Trophoblast cell (in vitro differentiated cells and primary cell): ENCODE measurements at regions not wholly inside any gene's neighbourhood (a gene's known extent, or its start where the extent isn't known, plus 50 kb on each side); places are given as distances from the start of the nearest gene placed in this dataset.
A peak's percentile ranks its signal among the peaks of the same experiment; 100 is the strongest.

ENCODE experiments used
- DNase-seq, 2 donors: peaks; one replicate each; pipeline ENCODE4 v3.0.0-alpha.2; 2016
- H2AFZ ChIP-seq: 2 replicates; pipeline ENCODE4 v1.6.1; 2013; ENCODE audit warnings: low read length, moderate library complexity, mild to moderate bottlenecking; ENCODE audit not compliant: insufficient read depth, poor library complexity
- H2AK5ac ChIP-seq: 2 replicates; pipeline ENCODE4 v1.6.1; 2013; ENCODE audit warnings: mild to moderate bottlenecking, low read length
- H2BK120ac ChIP-seq: 2 replicates; pipeline ENCODE4 v1.6.1; 2013; ENCODE audit warnings: low read length, mild to moderate bottlenecking, moderate library complexity; ENCODE audit not compliant: insufficient read depth, poor library complexity
- H2BK12ac ChIP-seq: 2 replicates; pipeline ENCODE4 v1.6.1; 2013; ENCODE audit warnings: mild to moderate bottlenecking, low read length, moderate library complexity
- H2BK5ac ChIP-seq: 2 replicates; pipeline ENCODE4 v1.6.1; 2013; ENCODE audit warnings: low read length, low read depth, moderate library complexity, mild to moderate bottlenecking; ENCODE audit not compliant: poor library complexity
- H3K14ac ChIP-seq: 2 replicates; pipeline ENCODE4 v1.6.1; 2013; ENCODE audit warnings: mild to moderate bottlenecking, low read length
- H3K18ac ChIP-seq: 2 replicates; pipeline ENCODE4 v1.6.1; 2013; ENCODE audit warnings: mild to moderate bottlenecking, low read length
- H3K23ac ChIP-seq: 2 replicates; pipeline ENCODE4 v1.6.1; 2013; ENCODE audit warnings: low read length
- H3K27ac ChIP-seq: 2 replicates; pipeline ENCODE4 v1.5.1; 2013; ENCODE audit warnings: low read depth, mild to moderate bottlenecking, inconsistent platforms, low read length, moderate library complexity
- H3K27me3 ChIP-seq: 2 replicates; pipeline ENCODE4 v1.6.1; 2013; ENCODE audit warnings: inconsistent platforms, mild to moderate bottlenecking, low read length, moderate library complexity; ENCODE audit not compliant: insufficient read depth
- H3K36me3 ChIP-seq, 2 experiments: 1 replicate in 1 of 2; 2 replicates in 1 of 2; pipeline ENCODE4 v1.6.1; 2013; ENCODE audit warnings: low read length in 2 of 2, mild to moderate bottlenecking in 2 of 2, moderate library complexity in 1 of 2; ENCODE audit not compliant: insufficient read depth in 2 of 2, control insufficient read depth in 1 of 2
- H3K4ac ChIP-seq: 2 replicates; pipeline ENCODE4 v1.6.1; 2013; ENCODE audit warnings: low read depth, mild to moderate bottlenecking, low read length, moderate library complexity
- H3K4me1 ChIP-seq, 2 experiments: 1 replicate in 1 of 2; 2 replicates in 1 of 2; pipeline ENCODE4 v1.6.1; 2013; ENCODE audit warnings: low read length in 2 of 2, mild to moderate bottlenecking in 2 of 2, moderate library complexity in 1 of 2; ENCODE audit not compliant: insufficient read depth in 2 of 2, control insufficient read depth in 1 of 2
- H3K4me2 ChIP-seq: 2 replicates; pipeline ENCODE4 v1.6.1; 2013; ENCODE audit warnings: inconsistent platforms, mild to moderate bottlenecking, low read length, moderate library complexity
- H3K4me3 ChIP-seq: 2 replicates; pipeline ENCODE4 v1.5.1; 2013; ENCODE audit warnings: mild to moderate bottlenecking, low read depth, low read length, inconsistent platforms
- H3K79me1 ChIP-seq: one replicate; pipeline ENCODE4 v1.6.1; 2013; ENCODE audit warnings: low read length
- H3K79me2 ChIP-seq: 2 replicates; pipeline ENCODE4 v1.6.1; 2013; ENCODE audit warnings: low read length, mild to moderate bottlenecking; ENCODE audit not compliant: control insufficient read depth, insufficient read depth, poor library complexity
- H3K9ac ChIP-seq: 2 replicates; pipeline ENCODE4 v1.6.1; 2013; ENCODE audit warnings: mild to moderate bottlenecking, low read length
- H3K9me3 ChIP-seq: 2 replicates; pipeline ENCODE4 v1.6.1; 2013; ENCODE audit warnings: low read depth, mild to moderate bottlenecking, control low read depth, inconsistent platforms, low read length; ENCODE audit not compliant: insufficient read depth
- H4K12ac ChIP-seq: 2 replicates; pipeline ENCODE4 v1.6.1; 2013; ENCODE audit warnings: low read depth, mild to moderate bottlenecking, low read length, moderate library complexity
- H4K8ac ChIP-seq: 2 replicates; pipeline ENCODE4 v1.6.1; 2013; ENCODE audit warnings: low read depth, mild to moderate bottlenecking, low read length, moderate library complexity
- H4K91ac ChIP-seq: one replicate; pipeline ENCODE4 v1.6.1; 2013; ENCODE audit warnings: low read depth, mild to moderate bottlenecking, low read length, moderate library complexity
- WGBS: extraction: QIAGEN DNeasy Blood & Tissue Kit; methylation state at CpG from one replicate; pipeline ENCODE4 v1.1.7; 2013; ENCODE audit warnings: missing lambda C conversion rate; ENCODE audit not compliant: insufficient read length, insufficient coverage; ENCODE audit errors: extremely low coverage; 5-methylcytosine and 5-hydroxymethylcytosine counted together

DNA sequence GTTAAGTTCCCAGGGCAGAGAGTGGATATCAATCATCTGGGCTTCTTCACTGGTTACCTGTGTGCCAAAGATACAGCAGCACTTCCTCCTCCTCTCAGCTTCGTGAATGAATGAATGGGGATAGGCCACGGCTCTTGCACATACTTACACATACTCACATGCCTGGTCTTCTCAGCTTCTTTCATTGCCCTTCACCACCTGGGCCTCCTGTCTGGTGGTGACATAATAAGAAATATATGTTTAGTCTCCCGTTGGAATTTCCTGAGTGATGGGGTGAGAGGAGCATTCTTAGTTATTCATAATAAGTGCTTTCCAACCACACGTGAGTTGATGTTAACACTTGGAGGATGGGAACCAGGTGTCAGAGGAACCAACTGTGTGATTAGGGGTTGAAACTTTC, 268.1 kb upstream of the RMST start:
- Histone ChIP-seq H3K9me3 (no peaks in the 10 kb centered on the region), H4K8ac (no peak overlapping the region), H3K4me2 (no peak overlapping the region), H2BK12ac (no peak overlapping the region), H3K36me3 (no peaks in the 10 kb centered on the region), H3K4me3 (no peak overlapping the region), H3K9ac (no peak overlapping the region), H2BK120ac (no peak overlapping the region), H4K12ac (no peak overlapping the region), H3K4me1 (no peaks in the 10 kb centered on the region), H2BK5ac (no peak overlapping the region), H3K14ac (no peak overlapping the region), H2AK5ac (no peak overlapping the region), H3K23ac (no peak overlapping the region), H3K4ac (no peak overlapping the region), H3K27ac (no peak overlapping the region), H2AFZ (no peak overlapping the region), H3K27me3 (no peaks in the 10 kb centered on the region), H3K18ac (no peak overlapping the region), H4K91ac (no peak overlapping the region), H3K79me2 (no peaks in the 10 kb centered on the region), H3K79me1 (no peaks in the 10 kb centered on the region)
- DNase-seq: peak in 1 of 2 donors; percentile 14
- WGBS: no CpG with 5 or more reads among the region's 4 CpGs

DNA sequence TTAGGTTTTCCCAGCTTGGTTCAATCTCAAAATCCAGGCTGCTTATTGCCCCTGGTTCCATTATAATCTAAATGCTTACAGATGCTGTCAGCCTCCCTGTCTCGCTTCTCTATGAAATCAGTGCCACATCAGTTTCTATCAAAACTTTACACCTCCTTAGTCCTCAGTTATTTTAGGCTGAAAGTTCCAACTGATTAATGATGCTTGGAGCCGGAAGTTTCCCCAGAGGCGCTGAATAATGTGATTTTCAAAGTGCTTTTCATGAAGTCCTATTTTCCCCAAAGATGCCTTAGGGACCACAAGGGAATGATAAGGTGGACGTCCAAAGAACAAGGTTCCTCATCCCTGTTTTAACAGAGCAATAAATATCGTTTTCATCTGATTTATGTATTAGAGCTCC, 262.4 kb upstream of the RMST start:
- DNase-seq: no peak
- Histone ChIP-seq H2AK5ac (no peak overlapping the region), H3K9ac (no peak overlapping the region), H4K91ac (no peak overlapping the region), H3K36me3 (no peaks in the 10 kb centered on the region), H3K23ac (no peak overlapping the region), H3K79me2 (no peaks in the 10 kb centered on the region), H3K14ac (no peak overlapping the region), H3K18ac (no peak overlapping the region), H2BK12ac (no peak overlapping the region), H3K27ac (no peak overlapping the region), H2AFZ (no peak overlapping the region), H4K8ac (no peak overlapping the region), H3K4me3 (no peak overlapping the region), H3K9me3 (peaks cover 4% of the 10 kb centered on the region), H3K79me1 (no peaks in the 10 kb centered on the region), H3K4me2 (no peak overlapping the region), H2BK5ac (no peak overlapping the region), H3K4ac (no peak overlapping the region), H3K27me3 (no peaks in the 10 kb centered on the region), H2BK120ac (no peak overlapping the region), H4K12ac (no peak overlapping the region), H3K4me1 (no peaks in the 10 kb centered on the region)
- WGBS: no CpG with 5 or more reads among the region's 5 CpGs

DNA sequence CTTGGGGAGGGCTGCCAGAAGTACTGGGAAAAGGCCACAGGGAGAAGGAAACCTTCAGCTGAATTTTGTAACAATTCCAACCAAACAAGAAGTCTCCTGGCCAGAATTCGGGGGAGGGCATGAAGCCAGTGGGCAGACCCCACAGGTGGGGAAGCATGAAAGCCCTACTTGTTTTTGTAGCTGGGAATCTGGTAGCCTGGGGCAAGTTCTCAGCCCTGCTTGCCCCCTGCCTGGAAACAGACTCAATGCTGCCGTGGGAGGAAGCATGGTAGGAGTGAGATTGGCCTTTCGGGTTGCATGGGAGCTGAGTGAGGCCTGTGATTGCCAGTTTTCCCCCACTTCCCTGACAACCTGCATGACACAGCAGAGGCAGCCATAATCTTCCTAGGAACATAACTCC, 259.2 kb upstream of the RMST start:
- Histone ChIP-seq H3K79me1 (no peaks in the 10 kb centered on the region), H2BK5ac (no peak overlapping the region), H3K4me2 (no peak overlapping the region), H3K23ac (no peak overlapping the region), H4K8ac (no peak overlapping the region), H4K12ac (no peak overlapping the region), H3K9ac (no peak overlapping the region), H3K9me3 (peaks cover 4% of the 10 kb centered on the region), H2BK12ac (no peak overlapping the region), H3K14ac (no peak overlapping the region), H3K18ac (no peak overlapping the region), H3K27ac (no peak overlapping the region), H4K91ac (no peak overlapping the region), H3K4me3 (no peak overlapping the region), H3K36me3 (no peaks in the 10 kb centered on the region), H3K79me2 (no peaks in the 10 kb centered on the region), H3K27me3 (no peaks in the 10 kb centered on the region), H2AFZ (no peak overlapping the region), H2AK5ac (no peak overlapping the region), H3K4me1 (no peaks in the 10 kb centered on the region), H2BK120ac (no peak overlapping the region), H3K4ac (no peak overlapping the region)
- no CpG with 5 or more reads among the region's 3 CpGs for WGBS
- DNase-seq: no peak

DNA sequence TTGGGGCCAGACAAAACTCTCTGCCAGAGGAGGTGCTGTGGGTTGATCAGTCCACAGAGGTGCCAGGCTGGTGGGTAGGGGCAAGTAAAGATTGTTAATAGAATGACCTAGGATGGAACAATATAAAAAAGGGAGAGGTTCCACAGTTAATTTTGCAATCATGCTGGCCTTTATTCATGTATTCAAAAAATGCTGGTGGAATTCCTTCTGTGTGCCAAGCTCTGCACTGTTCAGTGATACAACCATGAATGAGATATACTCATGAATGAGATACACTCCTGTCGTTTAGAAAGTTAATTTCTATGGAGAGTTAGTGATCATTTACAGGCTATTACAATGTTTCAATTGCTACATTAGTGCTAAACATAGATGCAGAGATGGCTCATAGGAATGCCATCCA, 252.6 kb upstream of the RMST start:
- Histone ChIP-seq H3K4me1 (no peaks in the 10 kb centered on the region), H3K4me2 (no peak overlapping the region), H3K4me3 (no peak overlapping the region), H4K8ac (no peak overlapping the region), H3K36me3 (no peaks in the 10 kb centered on the region), H3K9ac (no peak overlapping the region), H3K79me1 (no peaks in the 10 kb centered on the region), H2AK5ac (no peak overlapping the region), H2BK5ac (no peak overlapping the region), H3K27me3 (no peaks in the 10 kb centered on the region), H3K14ac (no peak overlapping the region), H3K23ac (no peak overlapping the region), H4K91ac (no peak overlapping the region), H2BK12ac (no peak overlapping the region), H3K9me3 (no peaks in the 10 kb centered on the region), H2AFZ (no peak overlapping the region), H3K4ac (no peak overlapping the region), H3K18ac (no peak overlapping the region), H3K27ac (no peak overlapping the region), H3K79me2 (no peaks in the 10 kb centered on the region), H2BK120ac (no peak overlapping the region), H4K12ac (no peak overlapping the region)
- DNase-seq: no peak
- no CpG with 5 or more reads among the region's 1 CpG for WGBS
